ENCODE measurements at regions not wholly inside any gene's neighbourhood (a gene's known extent, or its start where the extent isn't known, plus 50 kb on each side); places are given as distances from the start of the nearest gene placed in this dataset.

DNA sequence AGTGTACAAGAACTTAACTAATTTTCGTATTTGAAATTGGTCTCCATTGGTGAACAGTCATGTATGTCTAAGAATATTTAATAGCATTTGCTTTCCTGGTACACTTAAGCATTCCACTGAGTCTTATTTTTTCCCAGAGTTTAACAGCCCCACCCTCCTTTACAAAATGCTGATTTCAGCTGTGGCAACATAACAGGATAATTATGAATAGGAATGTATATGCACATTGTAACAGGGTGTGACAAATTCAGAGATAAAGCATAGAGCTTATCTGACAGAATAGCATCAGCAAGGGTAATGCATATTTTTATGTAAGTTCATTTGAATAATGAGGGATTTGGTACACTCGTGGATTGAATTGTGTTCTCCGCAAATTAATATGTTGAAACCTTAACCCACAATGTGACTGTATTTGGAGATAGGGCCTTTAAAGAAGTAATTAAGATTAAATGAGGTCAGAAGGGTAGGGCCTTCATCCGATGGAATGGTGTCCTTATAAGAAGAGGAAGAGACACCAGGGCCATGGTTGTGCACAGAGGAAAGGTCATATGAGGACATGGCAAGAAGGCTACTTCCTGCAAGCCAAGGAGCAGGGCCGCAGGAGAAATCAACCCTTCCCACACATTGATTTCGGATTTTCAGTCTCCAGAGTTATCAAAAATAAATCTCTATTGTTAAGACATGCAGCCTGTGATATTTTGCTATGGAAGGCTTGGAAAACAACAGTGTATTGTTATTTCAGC, 439.7 kb upstream of the CDH20 start:
- TF ChIP-seq, protein P1, sequence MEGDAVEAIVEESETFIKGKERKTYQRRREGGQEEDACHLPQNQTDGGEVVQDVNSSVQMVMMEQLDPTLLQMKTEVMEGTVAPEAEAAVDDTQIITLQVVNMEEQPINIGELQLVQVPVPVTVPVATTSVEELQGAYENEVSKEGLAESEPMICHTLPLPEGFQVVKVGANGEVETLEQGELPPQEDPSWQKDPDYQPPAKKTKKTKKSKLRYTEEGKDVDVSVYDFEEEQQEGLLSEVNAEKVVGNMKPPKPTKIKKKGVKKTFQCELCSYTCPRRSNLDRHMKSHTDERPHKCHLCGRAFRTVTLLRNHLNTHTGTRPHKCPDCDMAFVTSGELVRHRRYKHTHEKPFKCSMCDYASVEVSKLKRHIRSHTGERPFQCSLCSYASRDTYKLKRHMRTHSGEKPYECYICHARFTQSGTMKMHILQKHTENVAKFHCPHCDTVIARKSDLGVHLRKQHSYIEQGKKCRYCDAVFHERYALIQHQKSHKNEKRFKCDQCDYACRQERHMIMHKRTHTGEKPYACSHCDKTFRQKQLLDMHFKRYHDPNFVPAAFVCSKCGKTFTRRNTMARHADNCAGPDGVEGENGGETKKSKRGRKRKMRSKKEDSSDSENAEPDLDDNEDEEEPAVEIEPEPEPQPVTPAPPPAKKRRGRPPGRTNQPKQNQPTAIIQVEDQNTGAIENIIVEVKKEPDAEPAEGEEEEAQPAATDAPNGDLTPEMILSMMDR (IDR thresholded peaks at IDR 0.05; ENCODE audit: low read depth, low read length): no peak
- TF ChIP-seq, protein P2, sequence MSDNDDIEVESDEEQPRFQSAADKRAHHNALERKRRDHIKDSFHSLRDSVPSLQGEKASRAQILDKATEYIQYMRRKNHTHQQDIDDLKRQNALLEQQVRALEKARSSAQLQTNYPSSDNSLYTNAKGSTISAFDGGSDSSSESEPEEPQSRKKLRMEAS (IDR thresholded peaks at IDR 0.05; ENCODE audit: low read depth, low read length): no peak
- no peak for TF ChIP-seq POLR2A (IDR thresholded peaks at IDR 0.05; ENCODE audit: extremely low read depth, insufficient read length)
- TF ChIP-seq MYC (IDR thresholded peaks at IDR 0.05; ENCODE audit: low read depth, low read length): no peak
- peak; percentile 4 for DNase-seq (ENCODE audit: low read depth)
- H3K4me3 ChIP-seq (ENCODE audit: low read depth, low read length): no peak overlapping the region

DNA sequence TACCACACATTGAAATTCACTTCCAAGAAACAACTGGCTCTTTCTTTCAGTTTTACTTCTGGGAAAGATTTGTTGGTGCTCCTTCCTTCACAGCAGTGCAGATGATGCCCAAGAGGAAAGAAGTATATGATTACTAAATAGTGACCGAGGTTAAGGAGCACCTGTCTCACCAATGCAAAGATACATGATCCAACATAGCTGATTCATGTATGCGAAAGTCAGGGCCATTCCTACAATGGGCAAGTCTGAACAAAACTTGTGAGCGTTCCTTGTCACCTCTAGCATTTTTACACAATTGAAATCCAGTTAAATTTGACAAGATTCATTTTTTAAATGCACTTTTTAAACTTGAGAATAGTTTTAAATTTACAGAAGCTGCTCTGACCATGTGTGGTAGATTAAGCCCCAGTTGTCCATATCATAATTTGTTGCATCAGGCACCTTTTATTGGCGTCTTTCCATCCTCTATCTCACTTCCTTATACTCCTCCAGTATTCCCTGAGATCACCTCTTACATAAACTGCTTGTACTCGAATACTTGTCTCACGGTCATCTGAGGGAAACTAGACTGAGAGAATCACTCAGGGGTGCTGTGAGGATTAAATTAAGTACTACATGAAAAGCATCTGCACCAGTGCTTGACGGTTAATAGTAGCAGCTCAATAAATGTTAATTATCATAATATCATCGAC, 438.8 kb upstream of the CDH20 start:
- no peak overlapping the region for H3K4me3 ChIP-seq (ENCODE audit: low read depth, low read length)
- DNase-seq (ENCODE audit: low read depth): no peak
- TF ChIP-seq, protein P1 (IDR thresholded peaks at IDR 0.05; ENCODE audit: low read depth, low read length): no peak
- TF ChIP-seq MYC (IDR thresholded peaks at IDR 0.05; ENCODE audit: low read depth, low read length) (no peak), POLR2A (IDR thresholded peaks at IDR 0.05; ENCODE audit: extremely low read depth, insufficient read length) (no peak)
- TF ChIP-seq, protein P2 (IDR thresholded peaks at IDR 0.05; ENCODE audit: low read depth, low read length): no peak

DNA sequence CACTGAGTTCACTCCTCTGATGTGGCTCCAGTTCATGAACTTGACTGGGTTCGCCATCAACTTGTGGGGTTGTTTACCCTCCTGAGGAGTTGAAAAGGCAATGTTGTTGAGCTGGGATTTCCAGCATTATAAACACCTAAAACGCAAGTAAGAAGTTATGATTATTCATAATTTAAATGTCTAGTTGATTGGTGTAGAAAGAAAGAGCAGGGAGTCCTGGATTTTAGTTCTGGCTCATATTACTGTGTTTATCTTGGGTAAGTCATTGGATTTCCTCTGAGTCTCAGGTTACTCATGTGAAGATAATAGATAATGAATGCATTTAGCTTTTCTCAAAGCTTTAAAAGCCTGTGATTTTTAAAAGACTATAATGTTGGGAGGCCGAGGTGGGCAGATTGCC, 438.0 kb upstream of the CDH20 start:
- DNase-seq (ENCODE audit: low read depth): no peak

DNA sequence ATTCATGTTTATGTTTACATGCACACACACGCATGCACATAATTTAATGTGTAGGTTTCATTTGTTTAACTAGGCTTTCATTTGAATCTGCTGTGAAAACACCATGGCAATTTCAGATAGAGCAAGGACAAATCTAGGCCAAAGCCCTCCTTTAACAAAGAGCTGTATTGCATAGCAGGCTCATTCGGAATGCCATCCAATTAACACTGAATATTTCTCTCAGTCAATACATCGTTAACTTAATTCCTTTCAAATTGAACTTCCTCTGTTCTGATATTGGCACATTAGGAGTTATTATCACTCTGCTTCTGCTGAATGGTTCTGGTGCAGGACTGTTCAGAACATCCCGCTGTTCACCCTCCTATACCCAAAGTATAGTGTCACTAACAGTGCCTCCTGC, 435.1 kb upstream of the CDH20 start:
- DNase-seq (ENCODE audit: low read depth): no peak
- TF ChIP-seq, protein P2 (IDR thresholded peaks at IDR 0.05; ENCODE audit: low read depth, low read length): no peak
- TF ChIP-seq POLR2A (IDR thresholded peaks at IDR 0.05; ENCODE audit: extremely low read depth, insufficient read length) (no peak), MYC (IDR thresholded peaks at IDR 0.05; ENCODE audit: low read depth, low read length) (no peak)
- TF ChIP-seq, protein P1 (IDR thresholded peaks at IDR 0.05; ENCODE audit: low read depth, low read length): no peak
- no peak overlapping the region for H3K4me3 ChIP-seq (ENCODE audit: low read depth, low read length)

More for the DNA sequence above, 438.0 kb upstream of the CDH20 start:
- no peak overlapping the region for H3K4me3 ChIP-seq (ENCODE audit: low read depth, low read length)
- TF ChIP-seq, protein P1 (IDR thresholded peaks at IDR 0.05; ENCODE audit: low read depth, low read length): no peak
- no peak for TF ChIP-seq POLR2A (IDR thresholded peaks at IDR 0.05; ENCODE audit: extremely low read depth, insufficient read length)
- TF ChIP-seq MYC (IDR thresholded peaks at IDR 0.05; ENCODE audit: low read depth, low read length): no peak
- TF ChIP-seq, protein P2 (IDR thresholded peaks at IDR 0.05; ENCODE audit: low read depth, low read length): no peak

DNA sequence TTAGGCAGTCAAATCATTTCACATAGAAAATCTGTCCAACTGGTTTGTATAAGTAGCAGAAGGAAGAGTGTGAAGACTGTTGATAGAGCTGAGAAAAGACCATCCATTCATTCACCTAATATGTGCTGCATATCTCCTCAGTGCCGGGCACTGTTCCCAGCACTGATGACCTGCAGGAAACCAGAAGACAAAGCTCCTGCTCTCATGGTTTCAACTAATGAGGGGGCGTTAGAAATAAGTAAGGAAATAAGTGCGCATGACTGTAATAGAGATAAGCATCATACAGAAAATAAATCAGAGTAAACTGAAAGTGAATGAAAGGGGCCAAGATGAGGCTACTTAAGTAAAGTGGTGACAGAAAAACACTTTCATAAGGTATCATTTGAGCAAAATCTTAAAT, 427.5 kb upstream of the CDH20 start:
- no peak for DNase-seq (ENCODE audit: low read depth)
- H3K4me3 ChIP-seq (ENCODE audit: low read depth, low read length): no peak overlapping the region
- no peak for TF ChIP-seq POLR2A (IDR thresholded peaks at IDR 0.05; ENCODE audit: extremely low read depth, insufficient read length)
- TF ChIP-seq MYC (IDR thresholded peaks at IDR 0.05; ENCODE audit: low read depth, low read length): no peak
- TF ChIP-seq, protein P1 (IDR thresholded peaks at IDR 0.05; ENCODE audit: low read depth, low read length): no peak
- TF ChIP-seq, protein P2 (IDR thresholded peaks at IDR 0.05; ENCODE audit: low read depth, low read length): no peak

All from NB4 (cell line).